BLaER1 (cell line): ENCODE measurements at regions not wholly inside any gene's neighbourhood (a gene's known extent, or its start where the extent isn't known, plus 50 kb on each side); places are given as distances from the start of the nearest gene placed in this dataset.

ENCODE experiments used
- H3K27ac ChIP-seq: shearing (Covaris generic); formaldehyde crosslinking; 2 replicates; pipeline ENCODE4 v1.8.1; 2022
- H3K27me3 ChIP-seq: shearing (Covaris generic); formaldehyde crosslinking; 2 replicates; pipeline ENCODE4 v1.8.1; 2022
- H3K36me3 ChIP-seq: shearing (Covaris generic); formaldehyde crosslinking; 2 replicates; pipeline ENCODE4 v1.8.1; 2022
- H3K4me1 ChIP-seq: shearing (Covaris generic); formaldehyde crosslinking; 2 replicates; pipeline ENCODE4 v1.8.1; 2022
- H3K4me2 ChIP-seq: shearing (Covaris generic); formaldehyde crosslinking; 2 replicates; pipeline ENCODE4 v1.8.1; 2022
- H3K4me3 ChIP-seq: shearing (Covaris generic); formaldehyde crosslinking; 2 replicates; pipeline ENCODE4 v1.8.1; 2022
- H3K9ac ChIP-seq: shearing (Covaris generic); formaldehyde crosslinking; 2 replicates; pipeline ENCODE4 v1.8.1; 2022
- H3K9me3 ChIP-seq: shearing (Covaris generic); formaldehyde crosslinking; 2 replicates; pipeline ENCODE4 v1.8.1; 2022
- H4K20me1 ChIP-seq: shearing (Covaris generic); formaldehyde crosslinking; 2 replicates; pipeline ENCODE4 v1.8.1; 2022
- Cebpa-rat ChIP-seq: shearing (Covaris generic); IDR thresholded peaks from 2 replicates; pipeline ENCODE4 v1.8.1; 2022

GRCh38 chr7:37527109-37527508 lies 78.4 kb upstream of the ELMO1 start:
- Histone ChIP-seq H3K9ac (no peak overlapping the region), H3K4me1 (no peaks in the 10 kb centered on the region; the same call in 1 of the 2 replicates), H4K20me1 (no peaks in the 10 kb centered on the region), H3K9me3 (no peaks in the 10 kb centered on the region), H3K4me3 (no peak overlapping the region), H3K36me3 (no peaks in the 10 kb centered on the region), H3K27me3 (no peaks in the 10 kb centered on the region), H3K27ac (no peak overlapping the region), H3K4me2 (no peak overlapping the region)
- no peak for TF ChIP-seq Cebpa-rat

DNA sequence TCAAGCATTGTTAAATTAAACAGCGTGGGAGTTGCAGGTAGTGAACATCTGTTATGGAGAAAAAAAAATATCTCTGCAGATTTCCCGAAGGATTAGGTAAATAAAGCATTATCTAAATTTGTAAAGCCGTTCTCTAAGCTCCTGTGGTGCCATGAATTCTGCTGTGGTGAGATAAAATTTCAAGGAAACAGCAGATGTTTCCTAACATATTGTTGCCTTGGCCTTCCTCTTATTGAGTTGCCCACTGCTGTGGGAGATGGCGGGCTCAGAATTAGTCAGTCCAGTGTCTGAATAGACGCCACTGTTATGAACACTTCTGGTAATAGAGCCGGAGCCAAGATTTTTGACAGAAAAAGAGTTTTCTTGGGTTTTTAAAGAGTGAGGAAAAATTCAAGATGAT lies 82.6 kb upstream of the ELMO1 start:
- Histone ChIP-seq H3K9me3 (no peaks in the 10 kb centered on the region), H3K9ac (no peak overlapping the region), H3K4me2 (no peak overlapping the region), H4K20me1 (no peaks in the 10 kb centered on the region), H3K27ac (no peak overlapping the region), H3K36me3 (no peaks in the 10 kb centered on the region), H3K27me3 (no peaks in the 10 kb centered on the region), H3K4me3 (no peak overlapping the region), H3K4me1 (no peaks in the 10 kb centered on the region)
- no peak for TF ChIP-seq Cebpa-rat

DNA sequence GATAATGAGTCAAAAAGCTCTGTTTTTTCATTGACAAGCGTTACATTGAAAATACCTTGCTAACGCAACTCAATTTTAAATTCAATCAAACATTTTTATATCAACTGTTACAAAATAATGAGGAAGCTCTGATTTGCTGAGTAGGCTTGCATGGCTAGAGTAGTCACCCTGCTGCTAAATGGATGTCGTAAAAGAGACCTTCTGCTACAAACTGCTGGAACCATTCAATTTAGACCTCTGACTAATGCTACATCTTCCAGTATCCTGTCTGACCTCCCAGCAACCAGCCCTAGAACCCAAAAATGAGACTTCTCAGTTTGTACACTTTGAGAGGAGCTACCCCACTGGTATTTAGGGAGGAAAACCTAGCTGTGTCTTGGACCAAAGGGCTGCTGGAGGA lies 84.0 kb upstream of the ELMO1 start:
- Histone ChIP-seq H3K9ac (no peak overlapping the region), H3K27ac (no peak overlapping the region), H3K4me3 (no peak overlapping the region), H3K4me2 (no peak overlapping the region), H3K9me3 (no peaks in the 10 kb centered on the region), H3K27me3 (no peaks in the 10 kb centered on the region), H3K36me3 (no peaks in the 10 kb centered on the region), H4K20me1 (no peaks in the 10 kb centered on the region), H3K4me1 (no peaks in the 10 kb centered on the region)
- no peak for TF ChIP-seq Cebpa-rat

GRCh38 chr7:37534893-37535610 lies 86.4 kb upstream of the ELMO1 start:
- no peak overlapping the region for H3K4me2 ChIP-seq
- no peaks in the 10 kb centered on the region for H3K36me3 ChIP-seq
- H3K9ac ChIP-seq: no peak overlapping the region
- no peaks in the 10 kb centered on the region for H4K20me1 ChIP-seq
- H3K9me3 ChIP-seq: no peaks in the 10 kb centered on the region
- no peak overlapping the region for H3K4me3 ChIP-seq
- no peaks in the 10 kb centered on the region for H3K4me1 ChIP-seq
- TF ChIP-seq Cebpa-rat: no peak
- H3K27ac ChIP-seq: no peak overlapping the region
- no peaks in the 10 kb centered on the region for H3K27me3 ChIP-seq

GRCh38 chr7:37535841-37536240 lies 87.2 kb upstream of the ELMO1 start:
- Histone ChIP-seq H3K9me3 (no peaks in the 10 kb centered on the region), H3K4me1 (no peaks in the 10 kb centered on the region), H4K20me1 (no peaks in the 10 kb centered on the region), H3K4me3 (no peak overlapping the region), H3K9ac (no peak overlapping the region), H3K36me3 (no peaks in the 10 kb centered on the region), H3K27me3 (no peaks in the 10 kb centered on the region), H3K4me2 (no peak overlapping the region), H3K27ac (no peak overlapping the region)
- no peak for TF ChIP-seq Cebpa-rat

GRCh38 chr7:37536706-37537105 lies 88.0 kb upstream of the ELMO1 start:
- Histone ChIP-seq H3K36me3 (no peaks in the 10 kb centered on the region), H3K9me3 (no peaks in the 10 kb centered on the region)

GRCh38 chr7:37537439-37537838 lies 88.8 kb upstream of the ELMO1 start:
- H3K4me3 ChIP-seq: no peak overlapping the region
- no peak overlapping the region for H3K27ac ChIP-seq
- no peaks in the 10 kb centered on the region for H3K9me3 ChIP-seq
- no peak overlapping the region for H3K9ac ChIP-seq
- TF ChIP-seq Cebpa-rat: no peak
- no peaks in the 10 kb centered on the region for H4K20me1 ChIP-seq
- H3K4me1 ChIP-seq: no peaks in the 10 kb centered on the region
- no peaks in the 10 kb centered on the region for H3K27me3 ChIP-seq
- H3K36me3 ChIP-seq: no peaks in the 10 kb centered on the region
- H3K4me2 ChIP-seq: no peak overlapping the region

More at GRCh38 chr7:37536706-37537105, 88.0 kb upstream of the ELMO1 start:
- TF ChIP-seq Cebpa-rat: no peak
- Histone ChIP-seq H3K4me2 (no peak overlapping the region), H3K9ac (no peak overlapping the region), H3K27me3 (no peaks in the 10 kb centered on the region), H3K4me3 (no peak overlapping the region), H4K20me1 (no peaks in the 10 kb centered on the region), H3K27ac (no peak overlapping the region), H3K4me1 (no peaks in the 10 kb centered on the region)

DNA sequence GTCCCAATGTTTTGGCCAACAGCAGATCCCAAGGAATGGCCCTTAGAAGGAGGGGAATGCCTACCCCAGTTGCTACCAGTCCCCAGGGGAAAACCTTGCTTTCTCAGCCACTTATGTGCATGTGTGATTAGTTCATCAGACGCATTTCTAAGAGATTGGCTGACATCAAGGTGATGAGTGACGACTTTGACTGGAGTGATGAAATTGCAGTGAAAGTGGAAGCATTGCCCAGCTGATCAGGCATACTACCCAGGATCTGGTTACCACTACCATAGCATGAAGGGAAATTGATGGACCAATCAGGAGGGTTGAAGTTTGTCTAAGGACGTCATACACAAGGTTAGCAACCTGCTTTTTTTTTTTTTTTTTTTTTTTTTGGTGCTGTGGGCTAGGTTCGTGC lies 90.3 kb upstream of the ELMO1 start:
- H4K20me1 ChIP-seq: no peaks in the 10 kb centered on the region
- no peak overlapping the region for H3K9ac ChIP-seq
- TF ChIP-seq Cebpa-rat: no peak
- no peak overlapping the region for H3K4me3 ChIP-seq
- no peak overlapping the region for H3K4me2 ChIP-seq
- H3K27me3 ChIP-seq: no peaks in the 10 kb centered on the region
- H3K9me3 ChIP-seq: no peaks in the 10 kb centered on the region
- H3K27ac ChIP-seq: no peak overlapping the region
- H3K4me1 ChIP-seq: no peaks in the 10 kb centered on the region
- H3K36me3 ChIP-seq: no peaks in the 10 kb centered on the region

DNA sequence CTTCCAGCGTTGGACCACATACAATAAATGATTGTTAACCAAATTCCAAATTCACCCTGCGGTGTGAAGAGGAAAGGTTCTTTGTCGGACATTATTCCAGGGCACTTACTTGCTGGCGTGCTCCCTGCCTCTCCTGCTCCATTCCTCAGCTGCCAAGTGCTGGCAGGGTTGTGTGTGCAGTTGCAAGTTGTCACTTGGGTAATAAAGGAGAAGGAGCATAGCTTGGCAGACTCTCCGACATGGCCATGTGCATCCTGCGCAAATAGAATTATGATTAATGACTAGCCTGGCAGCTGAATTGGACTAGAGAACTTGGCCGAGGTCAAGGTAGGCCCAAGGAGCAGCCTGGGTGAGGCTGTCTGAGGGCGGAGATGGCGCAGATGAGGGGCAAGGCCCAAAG lies 92.3 kb upstream of the ELMO1 start:
- Histone ChIP-seq H4K20me1 (no peaks in the 10 kb centered on the region), H3K27me3 (no peaks in the 10 kb centered on the region), H3K27ac (no peak overlapping the region), H3K36me3 (no peaks in the 10 kb centered on the region), H3K9me3 (no peaks in the 10 kb centered on the region), H3K9ac (no peak overlapping the region), H3K4me3 (no peak overlapping the region), H3K4me2 (no peak overlapping the region), H3K4me1 (no peaks in the 10 kb centered on the region)
- no peak for TF ChIP-seq Cebpa-rat

DNA sequence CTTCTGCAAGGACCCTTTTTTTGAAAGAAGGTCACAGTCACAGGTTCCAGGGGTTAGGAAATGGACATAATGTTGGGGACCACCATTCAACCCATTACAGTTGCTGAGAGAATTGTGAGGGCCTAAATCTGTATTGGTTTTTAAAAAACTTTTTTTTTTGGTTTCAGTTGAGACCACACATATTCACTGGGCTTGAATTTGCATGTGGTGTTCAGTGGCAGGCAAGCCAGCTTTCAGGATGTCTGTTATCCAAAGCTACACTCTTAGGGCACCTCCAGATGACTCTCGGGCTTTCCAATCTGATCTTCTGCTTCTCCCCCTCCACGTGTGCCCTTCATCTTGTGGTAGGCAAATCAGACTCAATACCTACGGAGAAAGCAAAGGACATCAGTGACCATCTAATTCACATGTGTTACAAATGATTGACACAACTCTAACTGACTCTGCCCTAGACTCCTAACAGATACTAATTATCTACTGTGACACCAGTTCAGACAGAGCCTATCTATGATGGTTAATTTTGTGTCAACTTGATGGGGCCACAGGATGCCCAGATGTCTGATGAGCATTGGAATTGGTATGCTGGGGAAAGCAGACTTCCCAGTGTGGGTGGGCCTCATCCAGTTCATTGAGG lies 93.3 kb upstream of the ELMO1 start:
- H3K4me1 ChIP-seq: no peaks in the 10 kb centered on the region
- H3K27ac ChIP-seq: no peak overlapping the region
- no peak for TF ChIP-seq Cebpa-rat
- H3K4me2 ChIP-seq: no peak overlapping the region
- H3K4me3 ChIP-seq: no peak overlapping the region
- no peaks in the 10 kb centered on the region for H3K9me3 ChIP-seq
- H3K9ac ChIP-seq: no peak overlapping the region
- H3K36me3 ChIP-seq: no peaks in the 10 kb centered on the region
- no peaks in the 10 kb centered on the region for H3K27me3 ChIP-seq
- H4K20me1 ChIP-seq: no peaks in the 10 kb centered on the region
